ENCODE measurements at regions not wholly inside any gene's neighbourhood (a gene's known extent, or its start where the extent isn't known, plus 50 kb on each side); places are given as distances from the start of the nearest gene placed in this dataset.

GRCh38 chr2:16308816-16309215 lies 356.8 kb downstream of the CYRIA start:
- no peak overlapping the region for H3K4me3 ChIP-seq (ENCODE audit: low read length)
- no peak for TF ChIP-seq CTCF (IDR thresholded peaks at IDR 0.05; ENCODE audit: insufficient read depth, low read depth, low read length, missing control alignments)
- DNase-seq (ENCODE audit: low read depth), result no peak

- no peak for TF ChIP-seq CTCF (IDR thresholded peaks at IDR 0.05; ENCODE audit: insufficient read depth, low read depth, low read length, missing control alignments)
- no peak for DNase-seq (ENCODE audit: low read depth)
- H3K4me3 ChIP-seq (ENCODE audit: low read length), result no peak overlapping the region
These were observed 360.6 kb downstream of the CYRIA start for GRCh38 chr2:16304876-16305590.

GRCh38 chr2:16303761-16304160 lies 361.9 kb downstream of the CYRIA start:
- no peak overlapping the region for H3K4me3 ChIP-seq (ENCODE audit: low read length)
- no peak for DNase-seq (ENCODE audit: low read depth)
- TF ChIP-seq CTCF (IDR thresholded peaks at IDR 0.05; ENCODE audit: insufficient read depth, low read depth, low read length, missing control alignments), result no peak

GRCh38 chr2:16303273-16303577 lies 362.4 kb downstream of the CYRIA start:
- DNase-seq (ENCODE audit: low read depth), result no peak
- no peak for TF ChIP-seq CTCF (IDR thresholded peaks at IDR 0.05; ENCODE audit: insufficient read depth, low read depth, low read length, missing control alignments)
- H3K4me3 ChIP-seq (ENCODE audit: low read length), result no peak overlapping the region

- TF ChIP-seq CTCF (IDR thresholded peaks at IDR 0.05; ENCODE audit: insufficient read depth, low read depth, low read length, missing control alignments), result no peak
- no peak for DNase-seq (ENCODE audit: low read depth)
- H3K4me3 ChIP-seq (ENCODE audit: low read length), result no peak overlapping the region
These were observed 362.3 kb downstream of the MYCN start for GRCh38 chr2:16302431-16303272.

- H3K4me3 ChIP-seq (ENCODE audit: low read length), result no peak overlapping the region
- TF ChIP-seq CTCF (IDR thresholded peaks at IDR 0.05; ENCODE audit: insufficient read depth, low read depth, low read length, missing control alignments), result no peak
- no peak for DNase-seq (ENCODE audit: low read depth)
These were observed 361.6 kb downstream of the MYCN start for GRCh38 chr2:16301961-16302360.

Data from epithelial cell of esophagus (primary cell).